ENCODE measurements at regions not wholly inside any gene's neighbourhood (a gene's known extent, or its start where the extent isn't known, plus 50 kb on each side); places are given as distances from the start of the nearest gene placed in this dataset.
A peak's percentile ranks its signal among the peaks of the same experiment; 100 is the strongest.

GRCh38 chr10:88062798-88063472 is 199.5 kb downstream of the PTEN start:
- no peak for TF ChIP-seq CTCF (IDR thresholded peaks at IDR 0.05; ENCODE audit: insufficient read depth, low read length, poor library complexity, severe bottlenecking)
- TF ChIP-seq EZH2phosphoT487 (conservative IDR thresholded peaks at IDR 0.05; ENCODE audit: low read length), result no peak
- Histone ChIP-seq H3K36me3 (ENCODE audit: low read length) (no peaks in the 10 kb centered on the region), H3K4me2 (ENCODE audit: low read depth, low read length, poor library complexity, severe bottlenecking) (no peak overlapping the region), H3K9me2 (replicated peaks; ENCODE audit: insufficient read depth, low read length) (no peaks in the 10 kb centered on the region), H3K27me3 (ENCODE audit: low read length) (no peaks in the 10 kb centered on the region), H3K9me3 (ENCODE audit: insufficient read depth, low read length) (no peaks in the 10 kb centered on the region), H3K79me2 (ENCODE audit: insufficient read depth, low read length) (no peaks in the 10 kb centered on the region), H4K20me1 (ENCODE audit: low read depth, low read length) (no peaks in the 10 kb centered on the region), H2AFZ (ENCODE audit: low read depth, low read length, severe bottlenecking) (peak overlapping the region; percentile 29), H3F3A (ENCODE audit: insufficient read depth) (0 out of 2 replicates have a peak, but pooled peaks cover 8% of the 10 kb centered on the region), H3K27ac (ENCODE audit: low read depth, low read length) (no peak overlapping the region), H3K9ac (ENCODE audit: low read length) (no peak overlapping the region), H3K4me3 (ENCODE audit: insufficient read depth, low read length, poor library complexity, severe bottlenecking) (no peak overlapping the region)

GRCh38 chr10:88063861-88064557 is 200.6 kb downstream of the PTEN start:
- no peaks in the 10 kb centered on the region for H3K9me2 ChIP-seq (replicated peaks; ENCODE audit: insufficient read depth, low read length)
- H3K79me2 ChIP-seq (ENCODE audit: insufficient read depth, low read length), result no peaks in the 10 kb centered on the region
- no peak overlapping the region for H3K9ac ChIP-seq (ENCODE audit: low read length)
- no peaks in the 10 kb centered on the region for H3K36me3 ChIP-seq (ENCODE audit: low read length)
- H4K20me1 ChIP-seq (ENCODE audit: low read depth, low read length), result no peaks in the 10 kb centered on the region
- H2AFZ ChIP-seq (ENCODE audit: low read depth, low read length, severe bottlenecking), result no peak overlapping the region
- no peak overlapping the region for H3K27ac ChIP-seq (ENCODE audit: low read depth, low read length)
- H3K4me2 ChIP-seq (ENCODE audit: low read depth, low read length, poor library complexity, severe bottlenecking), result no peak overlapping the region
- TF ChIP-seq CTCF (IDR thresholded peaks at IDR 0.05; ENCODE audit: insufficient read depth, low read length, poor library complexity, severe bottlenecking) (no peak), EZH2phosphoT487 (conservative IDR thresholded peaks at IDR 0.05; ENCODE audit: low read length) (no peak)
- no peaks in the 10 kb centered on the region for H3K27me3 ChIP-seq (ENCODE audit: low read length)
- peaks cover 10% of the 10 kb centered on the region; the same call in 1 of the 2 replicates for H3F3A ChIP-seq (ENCODE audit: insufficient read depth)
- H3K9me3 ChIP-seq (ENCODE audit: insufficient read depth, low read length), result no peaks in the 10 kb centered on the region
- no peak overlapping the region for H3K4me3 ChIP-seq (ENCODE audit: insufficient read depth, low read length, poor library complexity, severe bottlenecking)

GRCh38 chr10:88064608-88065382 is 201.4 kb downstream of the PTEN start:
- no peak for TF ChIP-seq CTCF (IDR thresholded peaks at IDR 0.05; ENCODE audit: insufficient read depth, low read length, poor library complexity, severe bottlenecking)
- no peak for TF ChIP-seq EZH2phosphoT487 (conservative IDR thresholded peaks at IDR 0.05; ENCODE audit: low read length)
- H3K9ac ChIP-seq (ENCODE audit: low read length), result no peak overlapping the region
- no peak overlapping the region for H3K4me2 ChIP-seq (ENCODE audit: low read depth, low read length, poor library complexity, severe bottlenecking)
- no peak overlapping the region for H3K27ac ChIP-seq (ENCODE audit: low read depth, low read length)
- H3K4me3 ChIP-seq (ENCODE audit: insufficient read depth, low read length, poor library complexity, severe bottlenecking), result no peak overlapping the region
- no peaks in the 10 kb centered on the region for H3K79me2 ChIP-seq (ENCODE audit: insufficient read depth, low read length)
- no peaks in the 10 kb centered on the region for H3K27me3 ChIP-seq (ENCODE audit: low read length)
- H3K9me2 ChIP-seq (replicated peaks; ENCODE audit: insufficient read depth, low read length), result no peaks in the 10 kb centered on the region
- H3K36me3 ChIP-seq (ENCODE audit: low read length), result no peaks in the 10 kb centered on the region
- no peaks in the 10 kb centered on the region for H3K9me3 ChIP-seq (ENCODE audit: insufficient read depth, low read length)
- H4K20me1 ChIP-seq (ENCODE audit: low read depth, low read length), result no peaks in the 10 kb centered on the region
- H3F3A ChIP-seq (ENCODE audit: insufficient read depth), result peaks cover 17% of the 10 kb centered on the region
- no peak overlapping the region for H2AFZ ChIP-seq (ENCODE audit: low read depth, low read length, severe bottlenecking)

All from SU-DHL-6 (cell line).